ENCODE measurements at regions not wholly inside any gene's neighbourhood (a gene's known extent, or its start where the extent isn't known, plus 50 kb on each side); places are given as distances from the start of the nearest gene placed in this dataset.

GRCh38 chr11:39145346-39145745 lies 2314.1 kb downstream of the LRRC4C start:
- BruUV-seq (replicated peaks): no TSS peak
- Mint-ChIP-seq H3K4me3 (ENCODE audit: low read depth, unreplicated experiment) (no peak overlapping the region), H3K4me1 (ENCODE audit: low read depth, unreplicated experiment) (no peaks in the 10 kb centered on the region), H3K27ac (ENCODE audit: unreplicated experiment) (no peak overlapping the region), H3K27me3 (ENCODE audit: unreplicated experiment) (no peaks in the 10 kb centered on the region), H3K36me3 (ENCODE audit: insufficient read depth, unreplicated experiment) (no peaks in the 10 kb centered on the region), H3K9me3 (ENCODE audit: low read depth, unreplicated experiment) (peaks cover 9% of the 10 kb centered on the region)
- CTCF ChIA-PET: interaction anchor here (0.6 kb wide), 1 partner anchor 1928 kb away, joined by 3 read pairs; no protein-coding TSS in a partner anchor
- intact Hi-C loops (cut with micrococcal nuclease; ENCODE audit: unreplicated experiment): no loop called here
- TF ChIP-seq CTCF (IDR thresholded peaks at IDR 0.05; ENCODE audit: unreplicated experiment): no peak
- no peak for DNase-seq

GRCh38 chr11:39144351-39145130 lies 2314.9 kb downstream of the LRRC4C start:
- Mint-ChIP-seq H3K9me3 (ENCODE audit: low read depth, unreplicated experiment) (peaks cover 4% of the 10 kb centered on the region), H3K27ac (ENCODE audit: unreplicated experiment) (no peak overlapping the region), H3K27me3 (ENCODE audit: unreplicated experiment) (no peaks in the 10 kb centered on the region), H3K4me3 (ENCODE audit: low read depth, unreplicated experiment) (no peak overlapping the region), H3K36me3 (ENCODE audit: insufficient read depth, unreplicated experiment) (no peaks in the 10 kb centered on the region), H3K4me1 (ENCODE audit: low read depth, unreplicated experiment) (no peaks in the 10 kb centered on the region)
- CTCF ChIA-PET: no interaction called here
- BruUV-seq (replicated peaks): no TSS peak
- DNase-seq: no peak
- intact Hi-C loops (cut with micrococcal nuclease; ENCODE audit: unreplicated experiment): no loop called here
- TF ChIP-seq CTCF (IDR thresholded peaks at IDR 0.05; ENCODE audit: unreplicated experiment): no peak

GRCh38 chr11:39139581-39139980 lies 2319.9 kb downstream of the LRRC4C start:
- TF ChIP-seq CTCF (IDR thresholded peaks at IDR 0.05; ENCODE audit: unreplicated experiment): no peak
- Mint-ChIP-seq H3K4me1 (ENCODE audit: low read depth, unreplicated experiment) (no peaks in the 10 kb centered on the region), H3K9me3 (ENCODE audit: low read depth, unreplicated experiment) (peaks cover 7% of the 10 kb centered on the region), H3K4me3 (ENCODE audit: low read depth, unreplicated experiment) (no peak overlapping the region), H3K27me3 (ENCODE audit: unreplicated experiment) (no peaks in the 10 kb centered on the region), H3K27ac (ENCODE audit: unreplicated experiment) (no peak overlapping the region), H3K36me3 (ENCODE audit: insufficient read depth, unreplicated experiment) (no peaks in the 10 kb centered on the region)
- intact Hi-C loops (cut with micrococcal nuclease; ENCODE audit: unreplicated experiment): no loop called here
- DNase-seq: no peak
- CTCF ChIA-PET: no interaction called here
- BruUV-seq (replicated peaks): no TSS peak

GRCh38 chr11:39120890-39121289 lies 2338.6 kb downstream of the LRRC4C start:
- intact Hi-C loops (cut with micrococcal nuclease; ENCODE audit: unreplicated experiment): no loop called here
- no peaks in the 10 kb centered on the region for H3K4me1 Mint-ChIP-seq (ENCODE audit: low read depth, unreplicated experiment)
- CTCF ChIA-PET: no interaction called here
- peaks cover 13% of the 10 kb centered on the region for H3K9me3 Mint-ChIP-seq (ENCODE audit: low read depth, unreplicated experiment)
- no peak for DNase-seq
- no peak overlapping the region for H3K4me3 Mint-ChIP-seq (ENCODE audit: low read depth, unreplicated experiment)
- no peak for TF ChIP-seq CTCF (IDR thresholded peaks at IDR 0.05; ENCODE audit: unreplicated experiment)
- H3K36me3 Mint-ChIP-seq (ENCODE audit: insufficient read depth, unreplicated experiment): no peaks in the 10 kb centered on the region
- BruUV-seq (replicated peaks): no TSS peak
- H3K27me3 Mint-ChIP-seq (ENCODE audit: unreplicated experiment): no peaks in the 10 kb centered on the region
- H3K27ac Mint-ChIP-seq (ENCODE audit: unreplicated experiment): no peak overlapping the region

All from Calu3 (cell line).